ENCODE measurements at regions not wholly inside any gene's neighbourhood (a gene's known extent, or its start where the extent isn't known, plus 50 kb on each side); places are given as distances from the start of the nearest gene placed in this dataset.

GRCh38 chr17:36861531-36861930 lies 75.7 kb upstream of the LHX1 start:
- DNase-seq (ENCODE audit: low read depth in 3 of 3, low spot score in 2 of 3): no peak

GRCh38 chr17:36862116-36862920 lies 75.0 kb upstream of the LHX1 start:
- no peak for DNase-seq (ENCODE audit: low read depth in 3 of 3, low spot score in 2 of 3)

- no peak for DNase-seq (ENCODE audit: low read depth in 3 of 3, low spot score in 2 of 3)
These were observed 74.1 kb upstream of the LHX1 start for GRCh38 chr17:36863131-36863530.

- DNase-seq (ENCODE audit: low read depth in 3 of 3, low spot score in 2 of 3): no peak
These were observed 73.3 kb upstream of the LHX1 start for GRCh38 chr17:36863676-36864612.

- no peak for DNase-seq (ENCODE audit: low read depth in 3 of 3, low spot score in 2 of 3)
These were observed 72.3 kb upstream of the LHX1 start for GRCh38 chr17:36864827-36865430.

GRCh38 chr17:36867716-36868341 lies 69.4 kb upstream of the LHX1 start:
- DNase-seq (ENCODE audit: low read depth in 3 of 3, low spot score in 2 of 3): no peak

- DNase-seq (ENCODE audit: low read depth in 3 of 3, low spot score in 2 of 3): no peak
These were observed 68.5 kb upstream of the LHX1 start for GRCh38 chr17:36868777-36869176.

- DNase-seq (ENCODE audit: low read depth in 3 of 3, low spot score in 2 of 3): no peak
These were observed 67.8 kb upstream of the LHX1 start for GRCh38 chr17:36869441-36869840.

GRCh38 chr17:36869856-36870719 lies 67.2 kb upstream of the LHX1 start:
- DNase-seq (ENCODE audit: low read depth in 3 of 3, low spot score in 2 of 3): no peak

- DNase-seq (ENCODE audit: low read depth in 3 of 3, low spot score in 2 of 3): no peak
These were observed 66.6 kb upstream of the LHX1 start for GRCh38 chr17:36870720-36870999.

- DNase-seq (ENCODE audit: low read depth in 3 of 3, low spot score in 2 of 3): no peak
These were observed 61.5 kb upstream of the LHX1 start for GRCh38 chr17:36875698-36876293.

- no peak for DNase-seq (ENCODE audit: low read depth in 3 of 3, low spot score in 2 of 3)
These were observed 60.3 kb upstream of the LHX1 start for GRCh38 chr17:36876966-36877365.

- DNase-seq (ENCODE audit: low read depth in 3 of 3, low spot score in 2 of 3): no peak
These were observed 59.5 kb upstream of the LHX1 start for GRCh38 chr17:36877771-36878170.

- DNase-seq (ENCODE audit: low read depth in 3 of 3, low spot score in 2 of 3): no peak
These were observed 59.1 kb upstream of the LHX1 start for GRCh38 chr17:36878216-36878615.

GRCh38 chr17:36879027-36879426 lies 58.2 kb upstream of the LHX1 start:
- no peak for DNase-seq (ENCODE audit: low read depth in 3 of 3, low spot score in 2 of 3)

- no peak for DNase-seq (ENCODE audit: low read depth in 3 of 3, low spot score in 2 of 3)
These were observed 57.6 kb upstream of the LHX1 start for GRCh38 chr17:36879624-36880131.

- no peak for DNase-seq (ENCODE audit: low read depth in 3 of 3, low spot score in 2 of 3)
These were observed 56.9 kb upstream of the LHX1 start for GRCh38 chr17:36880268-36880905.

- DNase-seq (ENCODE audit: low read depth in 3 of 3, low spot score in 2 of 3): no peak
These were observed 56.0 kb upstream of the LHX1 start for GRCh38 chr17:36881323-36881722.

GRCh38 chr17:36884495-36885152 lies 52.7 kb upstream of the LHX1 start:
- DNase-seq (ENCODE audit: low read depth in 3 of 3, low spot score in 2 of 3): no peak
